ENCODE measurements at regions not wholly inside any gene's neighbourhood (a gene's known extent, or its start where the extent isn't known, plus 50 kb on each side); places are given as distances from the start of the nearest gene placed in this dataset.

GRCh38 chr1:30318413-30318812, 405.0 kb downstream of the MATN1 start:
- no peak for TF ChIP-seq POLR2A (IDR thresholded peaks at IDR 0.05)
- no peak for TF ChIP-seq CTCF (IDR thresholded peaks at IDR 0.05)
- TF ChIP-seq POLR2AphosphoS5 (IDR thresholded peaks at IDR 0.05): no peak
